ENCODE measurements at regions not wholly inside any gene's neighbourhood (a gene's known extent, or its start where the extent isn't known, plus 50 kb on each side); places are given as distances from the start of the nearest gene placed in this dataset.

DNA sequence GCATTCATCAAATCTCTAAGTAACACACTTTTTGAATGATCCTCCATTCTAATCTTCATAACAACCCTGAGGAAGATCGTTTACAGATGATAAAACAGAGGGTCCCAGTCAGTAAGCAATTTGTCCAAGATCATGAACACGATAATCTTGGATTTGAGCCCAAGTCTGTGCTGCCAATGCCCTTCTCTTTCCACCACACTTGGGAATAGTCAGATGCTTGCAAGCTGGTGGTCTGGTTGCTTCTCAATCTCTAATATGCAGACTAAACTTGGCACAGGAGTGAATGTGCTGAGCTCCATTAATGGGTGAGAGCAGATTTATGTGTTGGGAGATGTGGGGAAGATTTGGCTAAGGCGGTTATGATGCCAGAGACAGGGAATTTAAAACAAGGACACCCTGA, 430.6 kb upstream of the DAB1 start:
- TF ChIP-seq, protein P1, sequence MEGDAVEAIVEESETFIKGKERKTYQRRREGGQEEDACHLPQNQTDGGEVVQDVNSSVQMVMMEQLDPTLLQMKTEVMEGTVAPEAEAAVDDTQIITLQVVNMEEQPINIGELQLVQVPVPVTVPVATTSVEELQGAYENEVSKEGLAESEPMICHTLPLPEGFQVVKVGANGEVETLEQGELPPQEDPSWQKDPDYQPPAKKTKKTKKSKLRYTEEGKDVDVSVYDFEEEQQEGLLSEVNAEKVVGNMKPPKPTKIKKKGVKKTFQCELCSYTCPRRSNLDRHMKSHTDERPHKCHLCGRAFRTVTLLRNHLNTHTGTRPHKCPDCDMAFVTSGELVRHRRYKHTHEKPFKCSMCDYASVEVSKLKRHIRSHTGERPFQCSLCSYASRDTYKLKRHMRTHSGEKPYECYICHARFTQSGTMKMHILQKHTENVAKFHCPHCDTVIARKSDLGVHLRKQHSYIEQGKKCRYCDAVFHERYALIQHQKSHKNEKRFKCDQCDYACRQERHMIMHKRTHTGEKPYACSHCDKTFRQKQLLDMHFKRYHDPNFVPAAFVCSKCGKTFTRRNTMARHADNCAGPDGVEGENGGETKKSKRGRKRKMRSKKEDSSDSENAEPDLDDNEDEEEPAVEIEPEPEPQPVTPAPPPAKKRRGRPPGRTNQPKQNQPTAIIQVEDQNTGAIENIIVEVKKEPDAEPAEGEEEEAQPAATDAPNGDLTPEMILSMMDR (IDR thresholded peaks at IDR 0.05), result no peak
- no peak for TF ChIP-seq ZFX (IDR thresholded peaks at IDR 0.05; ENCODE audit: borderline replicate concordance)

Data from 22Rv1 (cell line).